ENCODE measurements at regions not wholly inside any gene's neighbourhood (a gene's known extent, or its start where the extent isn't known, plus 50 kb on each side); places are given as distances from the start of the nearest gene placed in this dataset.
A peak's percentile ranks its signal among the peaks of the same experiment; 100 is the strongest.

GRCh38 chr14:34368115-34368970 lies 93.7 kb downstream of the SPTSSA start (continued):
- TF ChIP-seq ZUFSP (CRISPR knock-in tag; IDR thresholded peaks at IDR 0.05; ENCODE audit: borderline replicate concordance): no peak
- no peak for TF ChIP-seq ZNF720 (CRISPR knock-in tag; IDR thresholded peaks at IDR 0.05)
- no peak for TF ChIP-seq ARNT (IDR thresholded peaks at IDR 0.05)
- TF ChIP-seq, protein P1, sequence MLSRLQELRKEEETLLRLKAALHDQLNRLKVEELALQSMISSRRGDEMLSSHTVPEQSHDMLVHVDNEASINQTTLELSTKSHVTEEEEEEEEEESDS (CRISPR knock-in tag; IDR thresholded peaks at IDR 0.05; ENCODE audit: borderline replicate concordance): no peak
- TF ChIP-seq, protein P2, sequence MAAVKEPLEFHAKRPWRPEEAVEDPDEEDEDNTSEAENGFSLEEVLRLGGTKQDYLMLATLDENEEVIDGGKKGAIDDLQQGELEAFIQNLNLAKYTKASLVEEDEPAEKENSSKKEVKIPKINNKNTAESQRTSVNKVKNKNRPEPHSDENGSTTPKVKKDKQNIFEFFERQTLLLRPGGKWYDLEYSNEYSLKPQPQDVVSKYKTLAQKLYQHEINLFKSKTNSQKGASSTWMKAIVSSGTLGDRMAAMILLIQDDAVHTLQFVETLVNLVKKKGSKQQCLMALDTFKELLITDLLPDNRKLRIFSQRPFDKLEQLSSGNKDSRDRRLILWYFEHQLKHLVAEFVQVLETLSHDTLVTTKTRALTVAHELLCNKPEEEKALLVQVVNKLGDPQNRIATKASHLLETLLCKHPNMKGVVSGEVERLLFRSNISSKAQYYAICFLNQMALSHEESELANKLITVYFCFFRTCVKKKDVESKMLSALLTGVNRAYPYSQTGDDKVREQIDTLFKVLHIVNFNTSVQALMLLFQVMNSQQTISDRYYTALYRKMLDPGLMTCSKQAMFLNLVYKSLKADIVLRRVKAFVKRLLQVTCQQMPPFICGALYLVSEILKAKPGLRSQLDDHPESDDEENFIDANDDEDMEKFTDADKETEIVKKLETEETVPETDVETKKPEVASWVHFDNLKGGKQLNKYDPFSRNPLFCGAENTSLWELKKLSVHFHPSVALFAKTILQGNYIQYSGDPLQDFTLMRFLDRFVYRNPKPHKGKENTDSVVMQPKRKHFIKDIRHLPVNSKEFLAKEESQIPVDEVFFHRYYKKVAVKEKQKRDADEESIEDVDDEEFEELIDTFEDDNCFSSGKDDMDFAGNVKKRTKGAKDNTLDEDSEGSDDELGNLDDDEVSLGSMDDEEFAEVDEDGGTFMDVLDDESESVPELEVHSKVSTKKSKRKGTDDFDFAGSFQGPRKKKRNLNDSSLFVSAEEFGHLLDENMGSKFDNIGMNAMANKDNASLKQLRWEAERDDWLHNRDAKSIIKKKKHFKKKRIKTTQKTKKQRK (IDR thresholded peaks at IDR 0.05; ENCODE audit: low read length): no peak
- TF ChIP-seq RARG (CRISPR knock-in tag; IDR thresholded peaks at IDR 0.05; ENCODE audit: low read depth): no peak
- no peak for TF ChIP-seq PHF5A (CRISPR knock-in tag; IDR thresholded peaks at IDR 0.05; ENCODE audit: low read depth, unreplicated experiment)
- TF ChIP-seq ZNF709 (CRISPR knock-in tag; IDR thresholded peaks at IDR 0.05): no peak
- no peak for TF ChIP-seq EZH2 (conservative IDR thresholded peaks at IDR 0.05; ENCODE audit: low read depth, low read length)
- peak; percentile 44; the same call in 1 of the 2 replicates for TF ChIP-seq HBP1 (CRISPR knock-in tag; IDR thresholded peaks at IDR 0.05; ENCODE audit: low read depth)
- TF ChIP-seq SP140L (CRISPR knock-in tag; IDR thresholded peaks at IDR 0.05; ENCODE audit: borderline replicate concordance): peak; percentile 85; the same call in 1 of the 2 replicates
- TF ChIP-seq PCBP2 (optimal IDR thresholded peaks at IDR 0.05; ENCODE audit: low read depth, low read length, poor library complexity, severe bottlenecking): no peak
- peak; percentile 55; the same call in 1 of the 2 replicates for TF ChIP-seq SOX5 (CRISPR knock-in tag; IDR thresholded peaks at IDR 0.05; ENCODE audit: borderline replicate concordance)
- no peak for TF ChIP-seq DNMT1 (CRISPR knock-in tag; IDR thresholded peaks at IDR 0.05)
- TF ChIP-seq ZNF841 (CRISPR knock-in tag; IDR thresholded peaks at IDR 0.05; ENCODE audit: borderline replicate concordance): no peak
- TF ChIP-seq ZNF547 (CRISPR knock-in tag; IDR thresholded peaks at IDR 0.05): no peak
- no peak for TF ChIP-seq TP53 (CRISPR knock-in tag; conservative IDR thresholded peaks at IDR 0.05)
- TF ChIP-seq ZXDC (CRISPR knock-in tag; IDR thresholded peaks at IDR 0.05): no peak
- no peak for TF ChIP-seq ZFP36L2 (CRISPR knock-in tag; IDR thresholded peaks at IDR 0.05)
- no peak for TF ChIP-seq ZNF180 (CRISPR knock-in tag; IDR thresholded peaks at IDR 0.05; ENCODE audit: borderline replicate concordance, low read depth)

Measured in HepG2 (cell line).